ENCODE measurements at regions not wholly inside any gene's neighbourhood (a gene's known extent, or its start where the extent isn't known, plus 50 kb on each side); places are given as distances from the start of the nearest gene placed in this dataset.

DNA sequence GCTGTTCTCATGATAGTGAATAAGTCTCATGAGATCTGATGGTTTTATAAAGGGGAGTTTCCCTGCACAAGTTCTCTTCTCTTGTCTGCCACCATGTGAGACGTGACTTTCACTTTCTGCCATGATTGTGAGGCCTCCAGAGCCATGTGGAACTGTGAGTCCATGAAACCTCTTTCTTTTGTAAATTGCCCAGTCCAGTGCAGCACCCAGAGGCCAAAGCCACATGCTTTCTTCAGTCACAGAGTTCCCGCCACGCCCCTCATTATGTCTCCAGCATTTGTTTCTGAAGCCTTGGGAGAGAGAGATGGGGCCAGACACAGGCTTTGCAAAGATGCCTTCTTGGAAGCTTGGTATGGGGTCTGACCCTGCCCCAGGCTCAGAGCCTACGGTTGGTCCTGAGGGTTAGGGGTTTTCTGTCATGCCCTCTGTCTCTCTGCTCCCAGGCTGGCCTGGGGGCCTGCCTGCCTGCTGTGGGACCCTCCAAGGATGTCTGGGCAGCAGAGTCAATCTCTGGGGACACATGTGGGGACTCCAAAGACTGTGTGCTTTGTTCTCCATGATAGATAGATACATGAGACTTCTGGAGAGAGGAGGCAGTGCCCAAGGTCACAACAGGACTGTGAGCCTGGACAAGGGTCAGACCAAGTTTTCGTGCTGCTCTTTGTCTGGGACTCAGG, 114.1 kb upstream of the PRMT8 start:
- BruUV-seq (replicated peaks): no TSS peak
- dilution Hi-C loops (cut with MboI; ENCODE audit: extremely low pct_ligation_motif_present, low sequenced_read_pairs): no loop called here

More for the DNA sequence above, 114.1 kb upstream of the PRMT8 start:
- no peak overlapping the region for H3K4me2 ChIP-seq (ENCODE audit: insufficient read depth, low read length)
- no peak overlapping the region for H3K4me3 ChIP-seq (replicated peaks in 1 of 3; ENCODE audit: insufficient read depth in 1 of 3, low read depth in 1 of 3, low read length in 3 of 3)
- H3K79me2 ChIP-seq (ENCODE audit: control insufficient read depth, insufficient read depth, low read length): no peaks in the 10 kb centered on the region
- no peaks in the 10 kb centered on the region for H4K20me1 ChIP-seq (replicated peaks; ENCODE audit: control insufficient read depth, extremely low read depth, insufficient read depth, low read length)
- H3K36me3 ChIP-seq (ENCODE audit: control insufficient read depth in 2 of 2, extremely low read depth in 1 of 2, insufficient read depth in 2 of 2, low read length in 2 of 2): no peaks in the 10 kb centered on the region
- FAIRE-seq: no peak
- intact Hi-C loops (cut with micrococcal nuclease): no loop called here
- no peaks in the 10 kb centered on the region for H3K9me3 ChIP-seq (replicated peaks; ENCODE audit: control insufficient read depth, insufficient read depth, low read length)
- ChIA-PET POLR2A (no interaction called here), CTCF (no interaction called here)
- TF ChIP-seq GATA2 (IDR thresholded peaks at IDR 0.05; ENCODE audit: insufficient read depth, insufficient read length, low read depth, low read length) (no peak), JUN (IDR thresholded peaks at IDR 0.05; ENCODE audit: borderline replicate concordance, insufficient read depth, insufficient read length, low read depth) (no peak), POLR2A (IDR thresholded peaks at IDR 0.05; ENCODE audit: low read depth, low read length) (no peak), POLR2AphosphoS5 (IDR thresholded peaks at IDR 0.05; ENCODE audit: insufficient read depth, low read depth, low read length) (no peak), EZH2 (IDR thresholded peaks at IDR 0.05; ENCODE audit: borderline replicate concordance, low read depth, low read length, severe bottlenecking) (no peak), FOS (IDR thresholded peaks at IDR 0.05; ENCODE audit: borderline replicate concordance, insufficient read depth, low read length) (no peak), MYC (IDR thresholded peaks at IDR 0.05; ENCODE audit: low read depth, low read length) (no peak)
- TF ChIP-seq, protein P1, sequence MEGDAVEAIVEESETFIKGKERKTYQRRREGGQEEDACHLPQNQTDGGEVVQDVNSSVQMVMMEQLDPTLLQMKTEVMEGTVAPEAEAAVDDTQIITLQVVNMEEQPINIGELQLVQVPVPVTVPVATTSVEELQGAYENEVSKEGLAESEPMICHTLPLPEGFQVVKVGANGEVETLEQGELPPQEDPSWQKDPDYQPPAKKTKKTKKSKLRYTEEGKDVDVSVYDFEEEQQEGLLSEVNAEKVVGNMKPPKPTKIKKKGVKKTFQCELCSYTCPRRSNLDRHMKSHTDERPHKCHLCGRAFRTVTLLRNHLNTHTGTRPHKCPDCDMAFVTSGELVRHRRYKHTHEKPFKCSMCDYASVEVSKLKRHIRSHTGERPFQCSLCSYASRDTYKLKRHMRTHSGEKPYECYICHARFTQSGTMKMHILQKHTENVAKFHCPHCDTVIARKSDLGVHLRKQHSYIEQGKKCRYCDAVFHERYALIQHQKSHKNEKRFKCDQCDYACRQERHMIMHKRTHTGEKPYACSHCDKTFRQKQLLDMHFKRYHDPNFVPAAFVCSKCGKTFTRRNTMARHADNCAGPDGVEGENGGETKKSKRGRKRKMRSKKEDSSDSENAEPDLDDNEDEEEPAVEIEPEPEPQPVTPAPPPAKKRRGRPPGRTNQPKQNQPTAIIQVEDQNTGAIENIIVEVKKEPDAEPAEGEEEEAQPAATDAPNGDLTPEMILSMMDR (IDR thresholded peaks at IDR 0.05; ENCODE audit: extremely low read depth in 1 of 2, insufficient read depth in 1 of 2, low read depth in 1 of 2, low read length in 2 of 2): no peak
- TF ChIP-seq, protein P2, sequence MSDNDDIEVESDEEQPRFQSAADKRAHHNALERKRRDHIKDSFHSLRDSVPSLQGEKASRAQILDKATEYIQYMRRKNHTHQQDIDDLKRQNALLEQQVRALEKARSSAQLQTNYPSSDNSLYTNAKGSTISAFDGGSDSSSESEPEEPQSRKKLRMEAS (IDR thresholded peaks at IDR 0.05; ENCODE audit: insufficient read depth, insufficient read length): no peak
- no peak overlapping the region for H3K9ac ChIP-seq (replicated peaks; ENCODE audit: extremely low read depth, insufficient read depth, low read length)
- H2AFZ ChIP-seq (ENCODE audit: low read depth, low read length): no peak overlapping the region
- H3K9me1 ChIP-seq (replicated peaks; ENCODE audit: control insufficient read depth, extremely low read depth, insufficient read depth, low read length): no peaks in the 10 kb centered on the region
- no peaks in the 10 kb centered on the region for H3K27me3 ChIP-seq (ENCODE audit: control insufficient read depth in 2 of 2, insufficient read depth in 2 of 2, low read length in 2 of 2)
- H3K27ac ChIP-seq (ENCODE audit: insufficient read depth, low read depth, low read length): no peak overlapping the region
- H3K4me1 ChIP-seq (ENCODE audit: control insufficient read depth, extremely low read depth, insufficient read depth, low read length): no peaks in the 10 kb centered on the region
- DNase-seq (ENCODE audit: low read depth, low spot score): no peak
